Heart right ventricle (tissue), 16 donors: ENCODE measurements at regions not wholly inside any gene's neighbourhood (a gene's known extent, or its start where the extent isn't known, plus 50 kb on each side); places are given as distances from the start of the nearest gene placed in this dataset.

Experiments
- ATAC-seq, 8 donors: fragments of 200-7000 bp; cut with Tn5 transposase; one replicate each; pipeline ENCODE4 v1.9.1; 2020; ENCODE audit warnings: mild to moderate bottlenecking in 8 of 8, moderate library complexity in 8 of 8, moderate number of reproducible peaks in 1 of 8
- DNase-seq, 2 donors: peaks; one replicate each; pipeline ENCODE4 v3.0.0-alpha.2; 2020
- H3K27ac ChIP-seq, 10 donors: fragments of 200-600 bp; sonication (generic) in 2 of 10; one replicate each; pipeline versions ENCODE4 v1.5.0 to v1.8.0; 2020 to 2022; ENCODE audit warnings: mild to moderate bottlenecking in 3 of 10
- H3K27me3 ChIP-seq, 7 donors: fragments of 200-600 bp; one replicate each; pipeline ENCODE4 v1.8.0; 2021 to 2022; ENCODE audit warnings: mild to moderate bottlenecking in 2 of 7
- H3K36me3 ChIP-seq, 9 donors: fragments of 200-600 bp; sonication (generic) in 1 of 9; one replicate each; pipeline versions ENCODE4 v1.5.0 to v1.8.0; 2020 to 2022; ENCODE audit warnings: mild to moderate bottlenecking in 2 of 9
- H3K4me1 ChIP-seq, 9 donors: fragments of 200-600 bp; sonication (generic) in 1 of 9; one replicate each; pipeline versions ENCODE4 v1.5.0 to v1.8.0; 2020 to 2022; ENCODE audit warnings: mild to moderate bottlenecking in 4 of 9
- H3K4me3 ChIP-seq, 10 donors: fragments of 200-600 bp; sonication (generic) in 2 of 10; one replicate each; pipeline versions ENCODE4 v1.5.0 to v1.8.0; 2020 to 2022; ENCODE audit warnings: mild to moderate bottlenecking in 7 of 10, moderate library complexity in 2 of 10
- H3K9me3 ChIP-seq, 11 donors: fragments of 200-600 bp in 10 of 11; sonication (generic) in 2 of 11; one replicate each; pipeline versions ENCODE4 v1.5.0 to v1.8.0; 2013 to 2022; ENCODE audit warnings: mild to moderate bottlenecking in 2 of 11, control low read depth in 1 of 11, moderate library complexity in 1 of 11
- CTCF ChIP-seq, 9 donors: fragments of 200-600 bp; sonication (generic) in 2 of 9; IDR thresholded peaks; one replicate each; pipeline versions ENCODE4 v1.5.0 to v1.8.0; 2021 to 2022; ENCODE audit warnings: antibody characterized with exemption in 9 of 9, mild to moderate bottlenecking in 5 of 9, moderate library complexity in 1 of 9
- whole genome bisulfite sequencing, 2 donors: extraction: QIAGEN DNeasy Blood & Tissue Kit; methylation state at CpG; one replicate each; pipeline ENCODE4 v1.1.7; 2013; ENCODE audit warnings: inconsistent platforms in 1 of 2; 5-methylcytosine and 5-hydroxymethylcytosine counted together
- intact Hi-C, 10 donors: fragments of 100-400 bp; cut with DNase I; formaldehyde crosslinking; loops; one replicate each; pipeline versions ENCODE4 v1.11.1 to v1.14.2; 2022
- donor health status: Arrhythmogenic right ventricular cardiomyopathy.
- donor health status: ischemic (EF 13 %, LVEDD 7.1; RV severe dilation, severe dysfunction).
- donor health status: healthy with polysubstance abuse.
- donor health status: DM: no; HTN: yes; CAD: no.
- donor health status: DM: no; HTN: no; CAD: no.
- donor health status: ischemic (EF 25% LVEDD 6.9; RV normal size, moderate dysfunction).
- donor health status: ischemic (EF 25% LVEDD 5.7; RV mildly dilated, moderate dysfunction).
- donor health status: healthy.
- donor health status: DM: yes; HTN: yes; CAD: no.
- donor health status: Ischemic cardiomyopathy.
- donor health status: ischemic (EF 35%, LVEDD 5.7; RV mildly dilated, moderate dysfunction).
- donor health status: nonischemic (EF 11% LVEDD 7.7; RV severe dilation, severe dysfunction).
- donor health status: DM: yes; HTN: yes; CAD: no.
- donor health status: PGD.
- donor health status: ischemic (EF 29% LVEDD 5.4; RV normal size, mild dysfunction).
- donor health status: nonischemic (EF 23%, LVEDD 6.1; RV moderate dilation, normal function).

GRCh38 chr20:4326195-4327065 lies 77.3 kb upstream of the ADRA1D start:
- intact Hi-C loops, result loop anchor here in 1 of 10 donors (10.0 kb wide), 1 partner anchor 72 kb away; no protein-coding TSS in a partner anchor
- peak; percentile 23 to 31 for DNase-seq
- H3K27ac ChIP-seq, result peak overlapping the region in 4 of 10 donors; percentile 23 to 43 (median 34)
- 48 to 49% methylated on average over 4 of the region's 4 CpGs for WGBS, 2 donors
- TF ChIP-seq CTCF (IDR thresholded peaks at IDR 0.05), result no peak
- peaks cover 0 to 8% (median 0%) of the 10 kb centered on the region in 11 donors for H3K9me3 ChIP-seq
- H3K4me1 ChIP-seq, result peaks cover 0 to 14% (median 0%) of the 10 kb centered on the region in 9 donors
- H3K27me3 ChIP-seq, result peaks cover 0 to 8% (median 0%) of the 10 kb centered on the region in 7 donors
- H3K4me3 ChIP-seq, result no peak overlapping the region
- no peaks in the 10 kb centered on the region for H3K36me3 ChIP-seq
- peak in 7 of 8 donors; percentile 19 to 71 (median 54) for ATAC-seq

- ATAC-seq, result peak in 5 of 8 donors; percentile 24 to 54 (median 44)
- intact Hi-C loops, result loop anchor here in 1 of 10 donors (10.0 kb wide), 1 partner anchor 71 kb away; no protein-coding TSS in a partner anchor
- WGBS, 2 donors, result 41 to 44% methylated on average over 8 of the region's 8 CpGs
- Histone ChIP-seq H3K9me3 (peaks cover 0 to 8% (median 0%) of the 10 kb centered on the region in 11 donors), H3K27me3 (peaks cover 0 to 8% (median 0%) of the 10 kb centered on the region in 7 donors), H3K4me3 (no peak overlapping the region), H3K27ac (peak overlapping the region in 4 of 10 donors; percentile 23 to 43 (median 34)), H3K4me1 (peaks cover 0 to 14% (median 0%) of the 10 kb centered on the region in 9 donors), H3K36me3 (no peaks in the 10 kb centered on the region)
- DNase-seq, result peak; percentile 9 to 45
- TF ChIP-seq CTCF (IDR thresholded peaks at IDR 0.05), result no peak
Measured at GRCh38 chr20:4325548-4326187, 76.6 kb upstream of the ADRA1D start.

GRCh38 chr20:4324611-4325243 lies 75.6 kb upstream of the ADRA1D start:
- Histone ChIP-seq H3K4me3 (no peak overlapping the region), H3K9me3 (peaks cover 0 to 8% (median 0%) of the 10 kb centered on the region in 11 donors), H3K4me1 (peaks cover 0 to 14% (median 0%) of the 10 kb centered on the region in 9 donors), H3K27me3 (peaks cover 0 to 8% (median 0%) of the 10 kb centered on the region in 7 donors), H3K36me3 (no peaks in the 10 kb centered on the region), H3K27ac (no peak overlapping the region)
- no peak for ATAC-seq
- intact Hi-C loops, result loop anchor here in 1 of 10 donors (10.0 kb wide), 1 partner anchor 70 kb away; no protein-coding TSS in a partner anchor
- 90 to 91% methylated on average over 5 of the region's 5 CpGs for WGBS, 2 donors
- TF ChIP-seq CTCF (IDR thresholded peaks at IDR 0.05), result no peak
- DNase-seq, result no peak

GRCh38 chr20:4322499-4322898 lies 73.4 kb upstream of the ADRA1D start:
- peaks cover 0 to 8% (median 0%) of the 10 kb centered on the region in 11 donors for H3K9me3 ChIP-seq
- DNase-seq, result no peak
- 80 to 84% methylated on average over 1 of the region's 1 CpG for WGBS, 2 donors
- no peak overlapping the region for H3K4me3 ChIP-seq
- no peak for ATAC-seq
- H3K27ac ChIP-seq, result no peak overlapping the region
- peaks cover 0 to 14% (median 0%) of the 10 kb centered on the region in 9 donors for H3K4me1 ChIP-seq
- no peak for TF ChIP-seq CTCF (IDR thresholded peaks at IDR 0.05)
- intact Hi-C loops, result loop anchor here in 1 of 10 donors (10.0 kb wide), 1 partner anchor 68 kb away; no protein-coding TSS in a partner anchor
- H3K36me3 ChIP-seq, result no peaks in the 10 kb centered on the region
- H3K27me3 ChIP-seq, result peaks cover 0 to 8% (median 0%) of the 10 kb centered on the region in 7 donors
